Sigmoid colon (tissue), 4 donors: ENCODE measurements at regions not wholly inside any gene's neighbourhood (a gene's known extent, or its start where the extent isn't known, plus 50 kb on each side); places are given as distances from the start of the nearest gene placed in this dataset.

ENCODE experiments used
- POLR2AphosphoS5 ChIP-seq, 4 donors: sonication (generic); formaldehyde crosslinking; IDR thresholded peaks; one replicate each; pipeline ENCODE4 v1.6.1; 2017; ENCODE audit warnings: antibody characterized with exemption in 4 of 4
- TF ChIP-seq, protein P1 (sequence below), 4 experiments: fragments of 450-650 bp in 3 of 4; fragments of 200-600 bp in 1 of 4; IDR thresholded peaks; one replicate each; pipeline ENCODE4 v1.5.1; 2016 to 2019; ENCODE audit warnings: antibody characterized with exemption in 4 of 4, mild to moderate bottlenecking in 3 of 4, moderate library complexity in 2 of 4

DNA sequence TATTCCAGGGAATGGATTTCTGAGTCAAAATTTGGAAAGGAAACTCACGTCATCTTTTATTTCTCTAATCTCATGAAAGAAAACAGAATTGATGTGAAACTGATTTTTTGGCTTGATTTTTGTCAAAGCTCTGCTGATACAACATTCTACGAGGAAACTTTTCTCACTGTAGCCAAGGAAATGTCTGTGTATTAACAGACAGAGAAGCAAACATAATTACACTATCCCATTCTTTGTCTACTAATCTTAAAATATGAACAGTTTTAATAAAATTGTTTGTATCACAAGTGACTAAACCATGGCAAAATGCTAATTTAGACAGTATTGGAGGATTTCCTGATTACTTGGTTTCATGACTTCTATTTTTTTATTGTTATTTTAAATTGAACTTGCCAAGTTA is 1437.0 kb downstream of the OTOL1 start:
- TF ChIP-seq POLR2AphosphoS5 (IDR thresholded peaks at IDR 0.05): no peak
- TF ChIP-seq, protein P1, sequence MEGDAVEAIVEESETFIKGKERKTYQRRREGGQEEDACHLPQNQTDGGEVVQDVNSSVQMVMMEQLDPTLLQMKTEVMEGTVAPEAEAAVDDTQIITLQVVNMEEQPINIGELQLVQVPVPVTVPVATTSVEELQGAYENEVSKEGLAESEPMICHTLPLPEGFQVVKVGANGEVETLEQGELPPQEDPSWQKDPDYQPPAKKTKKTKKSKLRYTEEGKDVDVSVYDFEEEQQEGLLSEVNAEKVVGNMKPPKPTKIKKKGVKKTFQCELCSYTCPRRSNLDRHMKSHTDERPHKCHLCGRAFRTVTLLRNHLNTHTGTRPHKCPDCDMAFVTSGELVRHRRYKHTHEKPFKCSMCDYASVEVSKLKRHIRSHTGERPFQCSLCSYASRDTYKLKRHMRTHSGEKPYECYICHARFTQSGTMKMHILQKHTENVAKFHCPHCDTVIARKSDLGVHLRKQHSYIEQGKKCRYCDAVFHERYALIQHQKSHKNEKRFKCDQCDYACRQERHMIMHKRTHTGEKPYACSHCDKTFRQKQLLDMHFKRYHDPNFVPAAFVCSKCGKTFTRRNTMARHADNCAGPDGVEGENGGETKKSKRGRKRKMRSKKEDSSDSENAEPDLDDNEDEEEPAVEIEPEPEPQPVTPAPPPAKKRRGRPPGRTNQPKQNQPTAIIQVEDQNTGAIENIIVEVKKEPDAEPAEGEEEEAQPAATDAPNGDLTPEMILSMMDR (IDR thresholded peaks at IDR 0.05): no peak
